ENCODE measurements at regions not wholly inside any gene's neighbourhood (a gene's known extent, or its start where the extent isn't known, plus 50 kb on each side); places are given as distances from the start of the nearest gene placed in this dataset.

GRCh38 chr14:104425171-104425681 lies 154.3 kb upstream of the C14orf180 start:
- TF ChIP-seq CTCF (IDR thresholded peaks at IDR 0.05) (no peak), POLR2AphosphoS5 (IDR thresholded peaks at IDR 0.05) (no peak), POLR2A (IDR thresholded peaks at IDR 0.05) (no peak)
